HAP-1 (cell line): ENCODE measurements at regions not wholly inside any gene's neighbourhood (a gene's known extent, or its start where the extent isn't known, plus 50 kb on each side); places are given as distances from the start of the nearest gene placed in this dataset.

ENCODE experiments used
- DNase-seq, 2 experiments: peaks; one replicate each; pipeline ENCODE4 v3.0.0-alpha.2; 2016 to 2020; ENCODE audit warnings: low spot score in 2 of 2
- H3K27me3 ChIP-seq: fragments of 250-450 bp; sonication (Bioruptor Pico); 2 replicates; pipeline ENCODE4 v1.5.1; 2020; ENCODE audit warnings: low read depth, mild to moderate bottlenecking, moderate library complexity
- H3K36me3 ChIP-seq: fragments of 250-450 bp; sonication (Bioruptor Pico); replicated peaks from 2 replicates; pipeline ENCODE4 v1.5.1; 2020; ENCODE audit warnings: mild to moderate bottlenecking
- H3K4me1 ChIP-seq: fragments of 250-450 bp; sonication (Bioruptor Pico); 2 replicates; pipeline ENCODE4 v1.5.1; 2020; ENCODE audit warnings: mild to moderate bottlenecking
- H3K4me3 ChIP-seq: fragments of 250-450 bp; sonication (Bioruptor Pico); 2 replicates; pipeline ENCODE4 v1.5.1; 2020; ENCODE audit warnings: mild to moderate bottlenecking, moderate library complexity
- H3K9me3 ChIP-seq: fragments of 250-450 bp; sonication (Bioruptor Pico); 2 replicates; pipeline ENCODE4 v1.5.1; 2020; ENCODE audit warnings: mild to moderate bottlenecking, moderate library complexity
- in situ Hi-C: fragments of 300-500 bp; cut with MboI; formaldehyde crosslinking; loops from 3 replicates; pipeline ENCODE4 v1.14.3; 2020; ENCODE audit warnings: low sequenced_read_pairs, inconsistent platforms, mixed read lengths

DNA sequence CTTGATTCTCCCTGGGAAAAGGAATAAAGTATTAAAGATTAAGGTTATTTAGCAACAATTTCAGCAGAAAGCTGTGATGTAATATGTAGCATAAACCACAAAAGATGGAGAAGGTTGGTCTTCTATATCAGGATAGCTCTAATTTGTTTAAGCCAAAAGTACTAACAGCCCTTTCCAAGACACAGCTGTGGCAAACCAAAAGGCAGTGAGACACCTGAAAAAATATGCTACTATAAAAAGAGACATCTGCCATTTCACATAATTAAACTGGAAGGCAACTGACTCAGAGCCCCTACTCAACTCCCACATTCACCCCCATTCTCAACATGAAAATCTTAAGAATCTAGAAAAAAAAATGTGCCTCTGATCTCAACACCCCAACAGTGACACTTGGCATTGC is 390.2 kb upstream of the PRICKLE1 start:
- Histone ChIP-seq H3K4me1 (peaks cover 21% of the 10 kb centered on the region), H3K27me3 (no peaks in the 10 kb centered on the region), H3K9me3 (0 out of 2 replicates have a peak, but pooled peaks cover 2% of the 10 kb centered on the region), H3K36me3 (no peaks in the 10 kb centered on the region), H3K4me3 (no peak overlapping the region)
- in situ Hi-C loops: no loop called here
- DNase-seq: no peak

GRCh38 chr12:42978708-42979107 is 389.2 kb upstream of the PRICKLE1 start:
- Histone ChIP-seq H3K4me1 (peaks cover 21% of the 10 kb centered on the region), H3K4me3 (no peak overlapping the region), H3K9me3 (0 out of 2 replicates have a peak, but pooled peaks cover 2% of the 10 kb centered on the region), H3K36me3 (no peaks in the 10 kb centered on the region), H3K27me3 (no peaks in the 10 kb centered on the region)
- in situ Hi-C loops: no loop called here
- no peak for DNase-seq

DNA sequence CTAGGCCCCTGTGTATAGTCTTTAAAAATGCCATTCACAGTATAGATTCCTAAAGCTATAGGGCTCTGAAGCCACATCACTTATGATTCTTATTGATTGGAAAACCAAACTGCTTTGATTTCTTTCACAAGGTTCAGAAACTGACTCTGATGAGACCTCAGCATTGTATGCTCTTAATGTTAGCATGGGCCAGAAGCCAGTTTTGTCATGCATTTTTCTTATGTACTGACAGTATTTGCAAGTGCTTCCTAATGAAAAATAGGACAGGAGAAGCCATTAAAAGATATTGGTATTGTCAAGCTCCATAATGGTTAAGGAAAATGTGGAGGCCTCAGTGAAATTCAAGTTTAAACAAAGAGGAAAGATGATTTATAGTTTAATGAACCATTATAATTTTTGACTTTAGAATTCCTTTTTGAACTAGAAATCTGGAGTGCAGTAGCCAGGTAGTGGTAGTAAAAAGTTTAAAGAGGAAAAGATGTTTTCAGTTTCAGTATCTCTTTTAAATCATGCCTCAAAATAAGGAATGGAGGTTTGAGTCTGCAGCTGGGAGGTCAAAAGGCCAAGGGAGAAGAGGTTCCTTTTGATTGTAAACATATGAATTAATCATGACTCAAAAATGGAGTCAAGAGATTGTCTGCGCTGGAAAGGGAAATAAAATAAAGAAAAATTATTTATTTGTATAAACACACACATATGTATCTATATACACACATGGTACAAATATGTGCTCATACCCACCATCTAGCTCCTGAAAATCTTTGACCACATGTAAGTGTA is 388.1 kb upstream of the PRICKLE1 start:
- 0 out of 2 replicates have a peak, but pooled peaks cover 2% of the 10 kb centered on the region for H3K9me3 ChIP-seq
- H3K4me1 ChIP-seq: peaks cover 21% of the 10 kb centered on the region
- H3K36me3 ChIP-seq: no peaks in the 10 kb centered on the region
- H3K4me3 ChIP-seq: no peak overlapping the region
- H3K27me3 ChIP-seq: no peaks in the 10 kb centered on the region
- DNase-seq: no peak
- in situ Hi-C loops: no loop called here

GRCh38 chr12:42976620-42977019 is 387.1 kb upstream of the PRICKLE1 start:
- no peak overlapping the region for H3K4me3 ChIP-seq
- no peaks in the 10 kb centered on the region for H3K27me3 ChIP-seq
- H3K36me3 ChIP-seq: no peaks in the 10 kb centered on the region
- H3K4me1 ChIP-seq: peaks cover 15% of the 10 kb centered on the region
- H3K9me3 ChIP-seq: 0 out of 2 replicates have a peak, but pooled peaks cover 2% of the 10 kb centered on the region
- in situ Hi-C loops: no loop called here
- no peak for DNase-seq

GRCh38 chr12:42976122-42976521 is 386.6 kb upstream of the PRICKLE1 start:
- 0 out of 2 replicates have a peak, but pooled peaks cover 2% of the 10 kb centered on the region for H3K9me3 ChIP-seq
- in situ Hi-C loops: no loop called here
- H3K27me3 ChIP-seq: no peaks in the 10 kb centered on the region
- no peak for DNase-seq
- H3K36me3 ChIP-seq: no peaks in the 10 kb centered on the region
- peaks cover 14% of the 10 kb centered on the region for H3K4me1 ChIP-seq
- H3K4me3 ChIP-seq: no peak overlapping the region

DNA sequence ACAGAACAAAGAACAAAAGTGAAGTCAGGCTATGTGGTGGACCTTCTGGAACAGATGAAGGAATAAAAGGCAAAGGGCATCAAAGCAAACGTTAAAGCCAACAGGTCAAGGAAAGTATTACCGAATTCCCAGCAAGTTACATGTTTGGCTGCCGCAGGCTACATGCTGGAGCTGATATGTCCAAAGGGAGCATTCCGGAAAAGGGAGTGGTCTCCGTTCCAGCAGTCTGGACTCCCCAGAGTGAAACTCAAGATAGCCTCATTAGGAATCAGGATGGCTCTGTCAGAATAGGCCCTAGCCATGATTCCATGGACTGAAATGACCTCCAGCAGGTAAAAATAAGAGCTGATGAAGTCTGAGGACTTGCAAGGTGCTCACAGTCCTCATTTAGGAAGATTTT is 379.8 kb upstream of the PRICKLE1 start:
- in situ Hi-C loops: no loop called here
- Histone ChIP-seq H3K36me3 (no peaks in the 10 kb centered on the region), H3K4me3 (no peak overlapping the region), H3K9me3 (no peaks in the 10 kb centered on the region), H3K27me3 (no peaks in the 10 kb centered on the region), H3K4me1 (no peaks in the 10 kb centered on the region)
- DNase-seq: no peak

DNA sequence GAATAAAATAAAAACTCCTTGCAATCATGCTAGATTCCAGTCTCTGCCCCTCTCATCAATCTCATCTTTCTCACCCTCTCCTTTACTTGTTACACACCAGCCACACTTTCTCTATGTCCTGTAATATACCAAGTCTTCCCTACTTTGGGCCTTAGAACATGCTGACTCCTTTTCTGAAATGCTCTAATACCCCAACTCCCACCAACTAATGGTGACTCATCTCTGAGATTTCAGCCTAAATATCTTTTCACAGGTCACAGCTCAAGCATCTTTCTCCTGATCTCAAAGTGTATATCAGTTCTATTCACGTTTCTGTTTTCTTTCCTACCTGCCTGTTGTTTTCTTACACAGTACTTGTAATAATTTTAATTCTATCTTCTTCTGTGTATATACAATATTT is 378.9 kb upstream of the PRICKLE1 start:
- H3K27me3 ChIP-seq: no peaks in the 10 kb centered on the region
- DNase-seq: no peak
- in situ Hi-C loops: no loop called here

GRCh38 chr12:42967850-42968249 is 378.3 kb upstream of the PRICKLE1 start:
- H3K36me3 ChIP-seq: no peaks in the 10 kb centered on the region
- H3K27me3 ChIP-seq: no peaks in the 10 kb centered on the region
- in situ Hi-C loops: no loop called here
- no peaks in the 10 kb centered on the region for H3K4me1 ChIP-seq
- no peaks in the 10 kb centered on the region for H3K9me3 ChIP-seq
- no peak overlapping the region for H3K4me3 ChIP-seq
- no peak for DNase-seq

More for the DNA sequence above, 378.9 kb upstream of the PRICKLE1 start:
- Histone ChIP-seq H3K4me1 (no peaks in the 10 kb centered on the region), H3K36me3 (no peaks in the 10 kb centered on the region), H3K9me3 (no peaks in the 10 kb centered on the region), H3K4me3 (no peak overlapping the region)

- no peaks in the 10 kb centered on the region for H3K9me3 ChIP-seq
- peaks cover 7% of the 10 kb centered on the region; the same call in 1 of the 2 replicates for H3K4me1 ChIP-seq
- no peak for DNase-seq
- H3K36me3 ChIP-seq: no peaks in the 10 kb centered on the region
- no peaks in the 10 kb centered on the region for H3K27me3 ChIP-seq
- H3K4me3 ChIP-seq: no peak overlapping the region
- in situ Hi-C loops: no loop called here
Measured at GRCh38 chr12:42963988-42964387, 374.4 kb upstream of the PRICKLE1 start.

DNA sequence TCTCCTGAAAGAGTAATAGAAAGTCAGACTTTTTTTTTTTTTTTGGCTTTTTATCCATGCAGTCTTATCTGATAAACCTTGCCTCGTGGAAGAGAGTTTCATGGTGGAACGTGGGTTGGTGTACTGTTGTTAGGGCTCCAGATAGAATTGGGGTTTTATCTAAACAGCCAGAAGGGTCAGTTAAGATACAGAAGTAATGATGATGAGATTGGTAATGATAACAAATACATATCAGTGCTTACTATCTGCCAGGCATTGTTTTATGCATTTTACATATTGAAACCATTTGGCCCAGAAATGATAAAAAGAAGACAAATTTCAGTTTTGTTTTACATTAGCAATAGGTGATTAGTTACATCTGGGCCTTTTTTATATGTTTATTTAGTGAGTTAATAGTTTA is 372.8 kb upstream of the PRICKLE1 start:
- H3K36me3 ChIP-seq: no peaks in the 10 kb centered on the region
- no peak for DNase-seq
- in situ Hi-C loops: no loop called here
- no peak overlapping the region for H3K4me3 ChIP-seq
- H3K4me1 ChIP-seq: peaks cover 7% of the 10 kb centered on the region; the same call in 1 of the 2 replicates
- no peaks in the 10 kb centered on the region for H3K9me3 ChIP-seq
- H3K27me3 ChIP-seq: no peaks in the 10 kb centered on the region

DNA sequence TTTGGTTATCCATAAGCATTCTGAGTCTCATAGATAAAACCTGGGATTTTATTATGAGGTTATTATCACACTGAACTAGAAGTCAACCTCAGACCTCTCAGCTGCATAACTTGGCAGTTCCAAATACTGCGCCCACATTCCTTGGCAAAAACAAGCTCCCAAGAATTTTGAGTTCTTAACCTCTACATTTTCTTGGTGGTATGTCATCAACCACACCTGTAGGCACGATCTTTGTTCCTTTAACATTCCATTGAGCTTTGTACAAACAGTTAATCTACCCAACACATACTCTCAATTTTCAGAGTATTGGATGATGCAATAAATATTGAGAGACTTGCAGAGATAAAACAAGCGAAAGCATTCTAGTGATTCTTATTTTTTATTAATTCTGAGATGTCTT is 371.8 kb upstream of the PRICKLE1 start:
- no peaks in the 10 kb centered on the region for H3K27me3 ChIP-seq
- H3K4me3 ChIP-seq: no peak overlapping the region
- no peaks in the 10 kb centered on the region for H3K9me3 ChIP-seq
- in situ Hi-C loops: no loop called here
- peaks cover 7% of the 10 kb centered on the region; the same call in 1 of the 2 replicates for H3K4me1 ChIP-seq
- H3K36me3 ChIP-seq: no peaks in the 10 kb centered on the region
- no peak for DNase-seq

DNA sequence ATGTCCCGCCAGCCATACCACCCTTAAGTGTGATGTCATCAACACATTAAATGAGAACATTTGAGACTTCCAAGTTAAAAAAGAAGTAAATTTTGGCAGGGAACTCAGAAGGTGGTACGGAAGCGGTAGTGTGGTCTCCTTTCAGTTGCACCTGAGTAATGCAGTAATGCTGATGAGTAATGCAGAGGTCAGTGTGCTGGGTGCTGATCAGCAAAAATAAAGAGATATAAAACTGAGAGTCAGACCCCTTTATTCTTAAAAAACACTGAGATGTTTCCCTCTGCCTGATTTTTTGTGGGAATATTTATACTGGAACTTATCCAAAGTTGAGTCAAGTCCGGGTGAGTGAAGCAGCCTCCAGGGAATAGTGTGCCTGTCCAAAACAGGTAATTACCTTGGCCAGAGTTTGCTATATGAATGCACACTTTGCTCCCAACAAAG is 370.6 kb upstream of the PRICKLE1 start:
- H3K4me1 ChIP-seq: peaks cover 7% of the 10 kb centered on the region; the same call in 1 of the 2 replicates
- in situ Hi-C loops: no loop called here
- DNase-seq: peak in 1 of 2 experiments; percentile 17
- no peak overlapping the region for H3K4me3 ChIP-seq
- H3K36me3 ChIP-seq: no peaks in the 10 kb centered on the region
- no peaks in the 10 kb centered on the region for H3K9me3 ChIP-seq
- no peaks in the 10 kb centered on the region for H3K27me3 ChIP-seq

DNA sequence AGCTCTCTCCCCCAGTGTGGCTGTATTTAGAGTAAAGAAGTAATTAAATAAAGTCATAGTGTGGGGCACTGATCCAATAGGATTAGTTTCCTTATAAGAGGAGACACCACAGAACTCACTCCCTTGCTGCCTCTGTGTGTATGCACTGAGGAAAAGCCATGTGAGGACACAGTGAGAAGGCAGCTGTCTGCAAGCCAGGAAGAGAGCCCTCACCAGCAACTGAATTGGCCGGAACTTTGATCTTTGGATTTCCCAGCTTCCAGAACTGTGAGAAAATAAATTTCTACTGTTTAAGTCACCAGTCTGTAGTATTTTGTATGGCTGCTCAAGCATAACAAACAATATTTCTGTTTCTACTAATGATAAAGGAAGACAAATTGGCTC is 368.7 kb upstream of the PRICKLE1 start:
- in situ Hi-C loops: no loop called here
- DNase-seq: no peak
- H3K27me3 ChIP-seq: no peaks in the 10 kb centered on the region
- no peak overlapping the region for H3K4me3 ChIP-seq
- H3K4me1 ChIP-seq: peaks cover 7% of the 10 kb centered on the region; the same call in 1 of the 2 replicates
- no peaks in the 10 kb centered on the region for H3K36me3 ChIP-seq
- 0 out of 2 replicates have a peak, but pooled peaks cover 2% of the 10 kb centered on the region for H3K9me3 ChIP-seq

DNA sequence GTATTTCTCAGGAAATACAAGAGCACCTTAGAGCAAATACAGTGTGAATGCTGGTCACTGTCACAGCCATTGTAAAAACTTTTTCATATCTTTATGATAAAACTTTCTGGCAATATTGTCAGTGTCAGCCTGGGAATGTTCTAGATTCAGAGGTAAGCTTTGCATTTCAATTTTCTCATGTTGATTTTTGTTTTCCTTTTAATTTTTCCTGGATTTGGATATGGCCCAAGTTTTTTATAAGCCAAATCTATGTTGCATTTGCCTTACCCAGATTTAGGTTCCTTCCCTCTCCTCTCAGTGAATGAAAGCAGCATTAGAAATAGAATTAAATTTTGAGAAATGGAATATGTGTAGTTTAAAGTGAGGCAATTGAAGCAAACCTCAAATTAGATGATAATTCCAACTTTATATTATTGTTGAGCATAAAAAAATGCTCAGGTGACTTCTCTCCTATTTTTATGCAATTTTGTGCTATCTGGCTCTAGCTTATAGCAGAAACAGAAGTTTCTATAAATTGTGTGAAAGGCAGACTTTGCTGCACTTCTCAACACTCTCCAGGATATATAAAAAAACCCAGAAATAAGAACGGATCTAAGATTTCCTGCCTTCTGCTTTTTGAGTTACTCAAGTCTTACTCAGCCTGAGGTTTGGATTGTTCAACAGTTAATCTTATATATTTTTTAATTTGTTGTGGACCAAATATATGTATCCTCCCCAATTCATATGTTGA is 368.2 kb upstream of the PRICKLE1 start:
- Histone ChIP-seq H3K4me3 (no peak overlapping the region), H3K27me3 (no peaks in the 10 kb centered on the region), H3K9me3 (0 out of 2 replicates have a peak, but pooled peaks cover 2% of the 10 kb centered on the region), H3K36me3 (no peaks in the 10 kb centered on the region), H3K4me1 (peaks cover 7% of the 10 kb centered on the region; the same call in 1 of the 2 replicates)
- DNase-seq: no peak
- in situ Hi-C loops: no loop called here
